ENCODE measurements at regions not wholly inside any gene's neighbourhood (a gene's known extent, or its start where the extent isn't known, plus 50 kb on each side); places are given as distances from the start of the nearest gene placed in this dataset.

DNA sequence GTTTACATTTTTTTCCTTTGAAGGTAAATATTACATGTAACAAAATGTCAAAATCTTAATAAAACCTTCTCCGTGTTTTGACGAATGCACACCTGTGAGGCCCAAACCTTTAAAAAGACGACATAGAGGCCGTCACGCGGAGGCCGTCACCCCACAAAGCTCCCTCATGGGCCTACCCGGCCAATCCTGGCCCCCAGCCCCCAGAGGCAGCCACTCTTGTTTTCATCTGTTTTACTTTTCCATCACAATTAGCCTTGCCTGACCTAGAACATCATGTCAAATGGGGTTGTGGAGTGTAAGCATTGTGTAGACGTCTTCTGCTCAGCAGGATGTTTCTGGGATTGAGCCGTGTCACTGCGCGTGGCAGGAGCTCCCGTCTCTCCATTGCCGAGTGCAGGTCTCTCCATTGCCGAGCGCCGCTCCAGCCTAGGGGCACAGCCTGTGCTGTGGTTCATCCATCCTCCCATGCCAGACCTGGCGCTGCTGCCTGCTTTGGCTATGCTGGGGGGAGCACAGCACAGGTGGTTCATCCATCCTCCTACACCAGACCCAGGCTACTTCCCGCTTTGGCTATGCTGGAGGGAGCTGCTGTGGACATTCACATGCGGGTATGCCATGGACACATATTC, 52.2 kb upstream of the IRX4 start:
- TF ChIP-seq HDAC2 (IDR thresholded peaks at IDR 0.05; ENCODE audit: borderline replicate concordance in 1 of 2, low read depth in 2 of 2, low read length in 2 of 2) (no peak), POLR2A (IDR thresholded peaks at IDR 0.05; ENCODE audit: control extremely low read depth in 1 of 2, low read depth in 2 of 2, low read length in 2 of 2) (no peak), POLR2AphosphoS5 (IDR thresholded peaks at IDR 0.05; ENCODE audit: low read depth, low read length) (no peak), KDM1A (IDR thresholded peaks at IDR 0.05; ENCODE audit: borderline replicate concordance, low read length) (no peak), BRCA1 (IDR thresholded peaks at IDR 0.05; ENCODE audit: low read depth, low read length) (no peak), SP1 (IDR thresholded peaks at IDR 0.05; ENCODE audit: low read depth, low read length) (no peak), EP300 (IDR thresholded peaks at IDR 0.05; ENCODE audit: borderline replicate concordance in 1 of 2, low read depth in 2 of 2, low read length in 2 of 2) (no peak), CHD2 (IDR thresholded peaks at IDR 0.05; ENCODE audit: low read length) (no peak), RAD21 (IDR thresholded peaks at IDR 0.05 in 1 of 2, conservative IDR thresholded peaks at IDR 0.05 in 1 of 2; ENCODE audit: low read depth in 2 of 2, low read length in 2 of 2) (no peak), PHF8 (conservative IDR thresholded peaks at IDR 0.05; ENCODE audit: low read depth, low read length) (no peak), ZNF274 (IDR thresholded peaks at IDR 0.05; ENCODE audit: borderline replicate concordance, extremely low read depth, low read length) (no peak)
- TF ChIP-seq, protein P1, sequence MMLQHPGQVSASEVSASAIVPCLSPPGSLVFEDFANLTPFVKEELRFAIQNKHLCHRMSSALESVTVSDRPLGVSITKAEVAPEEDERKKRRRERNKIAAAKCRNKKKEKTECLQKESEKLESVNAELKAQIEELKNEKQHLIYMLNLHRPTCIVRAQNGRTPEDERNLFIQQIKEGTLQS (IDR thresholded peaks at IDR 0.05; ENCODE audit: insufficient read depth, low read depth, low read length), result no peak
- TF ChIP-seq, protein P2, sequence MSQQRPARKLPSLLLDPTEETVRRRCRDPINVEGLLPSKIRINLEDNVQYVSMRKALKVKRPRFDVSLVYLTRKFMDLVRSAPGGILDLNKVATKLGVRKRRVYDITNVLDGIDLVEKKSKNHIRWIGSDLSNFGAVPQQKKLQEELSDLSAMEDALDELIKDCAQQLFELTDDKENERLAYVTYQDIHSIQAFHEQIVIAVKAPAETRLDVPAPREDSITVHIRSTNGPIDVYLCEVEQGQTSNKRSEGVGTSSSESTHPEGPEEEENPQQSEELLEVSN (IDR thresholded peaks at IDR 0.05), result no peak
- TF ChIP-seq, protein P3, sequence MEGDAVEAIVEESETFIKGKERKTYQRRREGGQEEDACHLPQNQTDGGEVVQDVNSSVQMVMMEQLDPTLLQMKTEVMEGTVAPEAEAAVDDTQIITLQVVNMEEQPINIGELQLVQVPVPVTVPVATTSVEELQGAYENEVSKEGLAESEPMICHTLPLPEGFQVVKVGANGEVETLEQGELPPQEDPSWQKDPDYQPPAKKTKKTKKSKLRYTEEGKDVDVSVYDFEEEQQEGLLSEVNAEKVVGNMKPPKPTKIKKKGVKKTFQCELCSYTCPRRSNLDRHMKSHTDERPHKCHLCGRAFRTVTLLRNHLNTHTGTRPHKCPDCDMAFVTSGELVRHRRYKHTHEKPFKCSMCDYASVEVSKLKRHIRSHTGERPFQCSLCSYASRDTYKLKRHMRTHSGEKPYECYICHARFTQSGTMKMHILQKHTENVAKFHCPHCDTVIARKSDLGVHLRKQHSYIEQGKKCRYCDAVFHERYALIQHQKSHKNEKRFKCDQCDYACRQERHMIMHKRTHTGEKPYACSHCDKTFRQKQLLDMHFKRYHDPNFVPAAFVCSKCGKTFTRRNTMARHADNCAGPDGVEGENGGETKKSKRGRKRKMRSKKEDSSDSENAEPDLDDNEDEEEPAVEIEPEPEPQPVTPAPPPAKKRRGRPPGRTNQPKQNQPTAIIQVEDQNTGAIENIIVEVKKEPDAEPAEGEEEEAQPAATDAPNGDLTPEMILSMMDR (IDR thresholded peaks at IDR 0.05; ENCODE audit: control extremely low read depth in 1 of 3, insufficient read depth in 1 of 3, low read depth in 1 of 3, low read length in 3 of 3), result no peak

Measured in H1 (cell line).